Osteoblast (primary cell): ENCODE measurements at regions not wholly inside any gene's neighbourhood (a gene's known extent, or its start where the extent isn't known, plus 50 kb on each side); places are given as distances from the start of the nearest gene placed in this dataset.
A peak's percentile ranks its signal among the peaks of the same experiment; 100 is the strongest.

Experiments used
- DNase-seq: peaks from one replicate; pipeline ENCODE4 v3.0.0; 2011; ENCODE audit warnings: low spot score, mixed read lengths; ENCODE audit not compliant: insufficient read length; ENCODE audit errors: missing footprints
- H2AFZ ChIP-seq: 2 replicates; pipeline ENCODE4 v1.6.0; 2011; ENCODE audit warnings: mild to moderate bottlenecking, low read length
- H3K27ac ChIP-seq: 2 replicates; pipeline ENCODE4 v1.5.1; 2011; ENCODE audit warnings: mild to moderate bottlenecking, low read depth, low read length, moderate library complexity
- H3K27me3 ChIP-seq: 2 replicates; pipeline ENCODE4 v1.6.0; 2012; ENCODE audit warnings: mild to moderate bottlenecking, control low read depth, inconsistent platforms, low read length, moderate library complexity; ENCODE audit not compliant: insufficient read depth
- H3K36me3 ChIP-seq: 2 replicates; pipeline ENCODE4 v1.5.1; 2011; ENCODE audit warnings: mild to moderate bottlenecking, low read length, control low read depth, moderate library complexity; ENCODE audit not compliant: insufficient read depth
- H3K4me1 ChIP-seq: 2 replicates; pipeline ENCODE4 v1.5.1; 2011; ENCODE audit warnings: mild to moderate bottlenecking, low read length, control low read depth, moderate library complexity; ENCODE audit not compliant: insufficient read depth
- H3K4me2 ChIP-seq: 2 replicates; pipeline ENCODE4 v1.6.0; 2011; ENCODE audit warnings: mild to moderate bottlenecking, low read length; ENCODE audit not compliant: insufficient read depth
- H3K4me3 ChIP-seq: fragments of 200-600 bp; sonication (generic); 3 replicates; pipeline ENCODE4 v1.5.1; 2012; ENCODE audit warnings: mild to moderate bottlenecking, low read length, inconsistent platforms; ENCODE audit not compliant: insufficient read depth
- H3K79me2 ChIP-seq: 2 replicates; pipeline ENCODE4 v1.6.0; 2012; ENCODE audit warnings: mild to moderate bottlenecking, low read length, control low read depth, inconsistent platforms; ENCODE audit not compliant: insufficient read depth
- H3K9me3 ChIP-seq: 2 replicates; pipeline ENCODE4 v1.5.1; 2011; ENCODE audit warnings: low read depth, low read length, control low read depth
- H4K20me1 ChIP-seq: 2 replicates; pipeline ENCODE4 v1.6.0; 2012; ENCODE audit warnings: mild to moderate bottlenecking, low read length, control low read depth; ENCODE audit not compliant: insufficient read depth
- TF ChIP-seq, protein P1 (sequence below): IDR thresholded peaks from 2 replicates; pipeline ENCODE4 v1.5.1; 2011; ENCODE audit warnings: mild to moderate bottlenecking, low read depth, low read length, moderate library complexity; ENCODE audit errors: extremely low read depth

DNA sequence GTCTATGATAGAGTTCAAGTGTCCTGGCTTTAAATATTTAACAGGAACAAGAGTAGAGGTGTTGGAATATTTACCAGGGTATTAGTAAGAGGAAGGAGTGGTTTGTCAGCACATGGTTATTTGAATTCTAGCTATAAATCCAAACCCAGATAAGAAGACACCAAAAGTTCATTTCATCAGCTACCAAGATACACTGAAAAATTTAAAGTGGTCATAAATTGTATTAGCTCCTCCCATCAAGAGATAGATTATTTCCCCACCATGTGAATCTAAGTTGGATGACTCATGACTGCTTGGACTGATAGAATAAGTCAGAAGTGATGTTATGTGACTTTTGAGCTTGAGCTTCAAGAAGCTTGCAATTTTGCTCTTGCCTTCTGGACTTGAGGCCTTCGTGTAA lies 72.1 kb upstream of the GRAMD2B start:
- Histone ChIP-seq H3K4me1 (peaks cover 35% of the 10 kb centered on the region), H3K9me3 (no peaks in the 10 kb centered on the region), H3K4me2 (no peak overlapping the region), H4K20me1 (no peaks in the 10 kb centered on the region), H3K4me3 (no peak overlapping the region), H3K27ac (peak overlapping the region; percentile 30), H3K27me3 (no peaks in the 10 kb centered on the region), H3K36me3 (no peaks in the 10 kb centered on the region), H3K79me2 (no peaks in the 10 kb centered on the region), H2AFZ (peak overlapping the region; percentile 32)
- DNase-seq = no peak
- TF ChIP-seq, protein P1, sequence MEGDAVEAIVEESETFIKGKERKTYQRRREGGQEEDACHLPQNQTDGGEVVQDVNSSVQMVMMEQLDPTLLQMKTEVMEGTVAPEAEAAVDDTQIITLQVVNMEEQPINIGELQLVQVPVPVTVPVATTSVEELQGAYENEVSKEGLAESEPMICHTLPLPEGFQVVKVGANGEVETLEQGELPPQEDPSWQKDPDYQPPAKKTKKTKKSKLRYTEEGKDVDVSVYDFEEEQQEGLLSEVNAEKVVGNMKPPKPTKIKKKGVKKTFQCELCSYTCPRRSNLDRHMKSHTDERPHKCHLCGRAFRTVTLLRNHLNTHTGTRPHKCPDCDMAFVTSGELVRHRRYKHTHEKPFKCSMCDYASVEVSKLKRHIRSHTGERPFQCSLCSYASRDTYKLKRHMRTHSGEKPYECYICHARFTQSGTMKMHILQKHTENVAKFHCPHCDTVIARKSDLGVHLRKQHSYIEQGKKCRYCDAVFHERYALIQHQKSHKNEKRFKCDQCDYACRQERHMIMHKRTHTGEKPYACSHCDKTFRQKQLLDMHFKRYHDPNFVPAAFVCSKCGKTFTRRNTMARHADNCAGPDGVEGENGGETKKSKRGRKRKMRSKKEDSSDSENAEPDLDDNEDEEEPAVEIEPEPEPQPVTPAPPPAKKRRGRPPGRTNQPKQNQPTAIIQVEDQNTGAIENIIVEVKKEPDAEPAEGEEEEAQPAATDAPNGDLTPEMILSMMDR = no peak

DNA sequence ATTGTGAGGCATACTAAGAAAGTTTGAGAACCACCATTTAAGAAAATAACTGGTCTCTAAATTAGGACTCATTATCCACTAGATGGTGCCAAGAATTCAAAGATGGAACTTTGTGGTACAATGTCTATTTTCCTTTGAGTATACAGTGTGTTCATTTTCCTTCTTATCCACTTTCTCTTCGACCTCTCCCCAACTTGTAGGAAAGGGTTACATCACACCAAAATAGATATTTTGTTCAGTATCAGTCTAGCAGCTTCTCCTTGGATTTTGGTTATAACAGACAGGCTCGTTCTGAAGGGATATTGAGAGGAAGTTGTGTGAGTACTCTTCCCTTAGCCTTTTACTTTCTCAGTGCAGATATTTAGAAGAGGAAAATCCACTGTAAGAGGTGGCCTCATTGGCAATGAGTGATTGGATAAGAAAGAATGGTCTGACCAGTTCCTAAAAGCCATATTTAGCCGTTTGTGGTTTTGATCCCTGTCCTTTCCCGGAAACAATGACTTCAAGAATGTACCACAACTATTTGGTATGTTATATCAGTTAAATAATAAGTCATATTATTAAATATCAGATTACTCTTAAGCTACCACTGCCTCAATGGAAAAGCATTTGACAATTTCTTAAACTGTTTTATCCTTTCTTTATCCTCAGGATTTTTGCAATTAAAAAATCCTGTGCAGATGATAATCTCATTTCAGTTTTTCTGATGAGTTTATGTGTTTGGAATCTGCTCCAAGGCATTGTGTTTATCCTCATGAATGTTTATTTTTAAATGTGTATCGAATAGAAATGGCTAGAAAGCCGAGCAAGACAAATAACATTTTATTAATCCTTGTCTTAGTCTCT lies 69.0 kb upstream of the GRAMD2B start:
- no peaks in the 10 kb centered on the region for H3K79me2 ChIP-seq
- TF ChIP-seq, protein P1 = peak; percentile 61
- H3K4me2 ChIP-seq = peak overlapping the region; percentile 88
- peak; percentile 63 for DNase-seq
- H3K27me3 ChIP-seq = no peaks in the 10 kb centered on the region
- H3K36me3 ChIP-seq = no peaks in the 10 kb centered on the region
- H3K4me1 ChIP-seq = peaks cover 31% of the 10 kb centered on the region
- H4K20me1 ChIP-seq = no peaks in the 10 kb centered on the region
- peak overlapping the region; percentile 67 for H3K4me3 ChIP-seq
- H3K9me3 ChIP-seq = no peaks in the 10 kb centered on the region
- peak overlapping the region; percentile 80 for H2AFZ ChIP-seq
- H3K27ac ChIP-seq = peak overlapping the region; percentile 91

DNA sequence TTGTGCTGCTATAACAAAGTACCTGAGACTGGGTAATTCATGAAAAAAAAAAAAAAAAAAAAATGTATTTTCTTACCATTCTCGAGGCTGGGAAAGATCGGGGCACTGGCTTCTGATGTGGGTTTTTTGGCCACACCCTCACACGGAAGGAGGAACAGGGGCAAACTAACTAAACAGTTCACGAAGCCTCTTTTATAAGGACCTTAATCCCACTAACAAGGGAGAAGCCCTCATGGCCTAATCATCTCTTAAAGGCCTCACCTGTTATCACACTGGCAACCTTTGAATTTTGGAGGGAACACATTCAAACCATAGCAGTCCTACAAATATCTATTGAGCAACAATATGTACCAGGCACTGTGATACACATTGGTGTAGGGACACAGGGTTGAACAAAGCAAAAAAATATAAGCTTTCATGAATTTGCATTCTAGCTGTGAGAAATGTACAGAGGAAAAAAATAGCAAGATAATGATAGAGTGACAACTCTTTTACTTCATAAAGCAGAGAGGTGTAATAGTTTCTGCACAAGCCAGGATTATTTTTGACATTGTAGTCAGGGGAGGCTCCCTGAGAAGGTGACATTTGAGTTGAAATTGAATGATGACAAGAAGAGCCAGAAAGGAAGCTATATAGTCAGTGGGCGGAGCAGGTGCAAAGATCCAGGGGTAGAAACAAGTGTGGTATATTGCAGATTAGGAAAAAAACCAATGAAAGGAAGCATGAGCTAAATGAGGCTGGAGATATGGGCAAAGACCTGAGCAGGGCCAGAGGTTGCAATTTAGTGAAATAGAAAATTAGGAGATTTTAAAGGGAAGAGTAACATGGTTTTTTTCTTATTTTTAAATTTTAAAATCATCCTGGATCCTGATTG lies 68.1 kb upstream of the GRAMD2B start:
- H3K4me3 ChIP-seq = peak overlapping the region; percentile 42
- no peaks in the 10 kb centered on the region for H3K79me2 ChIP-seq
- H3K4me2 ChIP-seq = peak overlapping the region; percentile 88
- TF ChIP-seq, protein P1 = no peak
- H3K9me3 ChIP-seq = no peaks in the 10 kb centered on the region
- DNase-seq = no peak
- H2AFZ ChIP-seq = peak overlapping the region; percentile 30
- no peaks in the 10 kb centered on the region for H3K27me3 ChIP-seq
- H3K36me3 ChIP-seq = no peaks in the 10 kb centered on the region
- peaks cover 31% of the 10 kb centered on the region for H3K4me1 ChIP-seq
- H4K20me1 ChIP-seq = no peaks in the 10 kb centered on the region
- peak overlapping the region; percentile 91 for H3K27ac ChIP-seq

DNA sequence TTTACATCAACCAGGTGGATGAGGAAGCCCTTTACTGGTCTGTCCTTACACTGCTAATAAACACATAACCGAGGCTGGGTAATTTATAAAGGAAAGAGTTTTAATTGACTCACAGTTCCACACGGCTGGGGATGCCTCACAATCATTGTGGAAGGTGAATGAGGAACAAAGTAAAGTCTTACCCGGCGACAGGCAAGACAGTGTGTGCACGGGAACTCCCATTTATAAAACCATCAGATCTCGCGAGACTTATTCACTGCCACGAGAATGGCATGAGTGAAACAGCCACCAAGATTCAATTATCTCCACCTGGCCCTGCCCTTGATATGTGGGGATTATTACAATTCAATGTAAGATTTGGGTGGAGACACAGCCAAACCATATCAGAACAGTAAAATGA lies 67.3 kb upstream of the GRAMD2B start:
- Histone ChIP-seq H4K20me1 (no peaks in the 10 kb centered on the region), H3K79me2 (no peaks in the 10 kb centered on the region), H3K9me3 (no peaks in the 10 kb centered on the region), H3K4me1 (peaks cover 31% of the 10 kb centered on the region), H3K36me3 (no peaks in the 10 kb centered on the region), H3K4me3 (no peak overlapping the region), H3K27me3 (no peaks in the 10 kb centered on the region), H3K27ac (no peak overlapping the region), H2AFZ (no peak overlapping the region), H3K4me2 (no peak overlapping the region)
- DNase-seq = no peak
- TF ChIP-seq, protein P1 = no peak
